Lung (tissue), 11 donors: ENCODE measurements at regions not wholly inside any gene's neighbourhood (a gene's known extent, or its start where the extent isn't known, plus 50 kb on each side); places are given as distances from the start of the nearest gene placed in this dataset.

Source experiments
- ATAC-seq: fragments of 200-7000 bp; cut with Tn5 transposase; one replicate; pipeline ENCODE4 v1.9.1; 2020; ENCODE audit warnings: moderate number of reproducible peaks; ENCODE audit not compliant: insufficient read depth, low FRiP score
- DNase-seq, 3 donors: peaks; one replicate each; pipeline ENCODE4 v3.0.0-alpha.2; 2013 to 2017
- H3K27ac ChIP-seq, 2 donors: one replicate each; pipeline ENCODE4 v1.5.1; 2013; ENCODE audit warnings: mild to moderate bottlenecking in 2 of 2, moderate library complexity in 2 of 2, control low read depth in 1 of 2, inconsistent platforms in 1 of 2, low read depth in 1 of 2, low read length in 1 of 2
- H3K27me3 ChIP-seq, 3 donors: one replicate each; pipeline ENCODE4 v1.5.1; 2013; ENCODE audit warnings: low read length in 2 of 3; ENCODE audit not compliant: control insufficient read depth in 3 of 3, insufficient read depth in 3 of 3
- H3K36me3 ChIP-seq, 4 donors: one replicate each; pipeline ENCODE4 v1.5.1; 2013; ENCODE audit warnings: low read length in 4 of 4, mild to moderate bottlenecking in 1 of 4, moderate library complexity in 1 of 4; ENCODE audit not compliant: control insufficient read depth in 4 of 4, insufficient read depth in 4 of 4
- H3K4me1 ChIP-seq, 5 donors: one replicate each; pipeline ENCODE4 v1.5.1; 2013; ENCODE audit warnings: low read length in 5 of 5, mild to moderate bottlenecking in 2 of 5, moderate library complexity in 1 of 5; ENCODE audit not compliant: control insufficient read depth in 5 of 5, insufficient read depth in 5 of 5
- H3K4me3 ChIP-seq: one replicate; pipeline ENCODE4 v1.5.1; 2013; ENCODE audit warnings: mild to moderate bottlenecking, control low read depth, moderate library complexity
- H3K9ac ChIP-seq, 2 donors: one replicate each; pipeline ENCODE4 v1.5.1; 2013; ENCODE audit warnings: low read length in 2 of 2, control low read depth in 1 of 2; ENCODE audit not compliant: insufficient read depth in 1 of 2
- H3K9me3 ChIP-seq, 4 donors: one replicate each; pipeline ENCODE4 v1.5.1; 2013; ENCODE audit warnings: low read length in 3 of 4, mild to moderate bottlenecking in 1 of 4, moderate library complexity in 1 of 4; ENCODE audit not compliant: control insufficient read depth in 4 of 4, insufficient read depth in 3 of 4
- WGBS, 2 donors: extraction: QIAGEN DNeasy Blood & Tissue Kit; methylation state at CpG; one replicate each; pipeline ENCODE4 v1.1.7; 2013; 5-methylcytosine and 5-hydroxymethylcytosine counted together
- TF ChIP-seq, protein P1 (sequence below): IDR thresholded peaks from 2 replicates; pipeline ENCODE4 v1.5.1; 2012; ENCODE audit warnings: mild to moderate bottlenecking; ENCODE audit errors: control extremely low read depth, extremely low read depth
- donor health status: control.
- donor health status: control.
- donor health status: Bipolar disorder and iron deficiency.
- donor health status: healthy.
- donor health status: DM: yes; HTN: yes; CAD: no.

DNA sequence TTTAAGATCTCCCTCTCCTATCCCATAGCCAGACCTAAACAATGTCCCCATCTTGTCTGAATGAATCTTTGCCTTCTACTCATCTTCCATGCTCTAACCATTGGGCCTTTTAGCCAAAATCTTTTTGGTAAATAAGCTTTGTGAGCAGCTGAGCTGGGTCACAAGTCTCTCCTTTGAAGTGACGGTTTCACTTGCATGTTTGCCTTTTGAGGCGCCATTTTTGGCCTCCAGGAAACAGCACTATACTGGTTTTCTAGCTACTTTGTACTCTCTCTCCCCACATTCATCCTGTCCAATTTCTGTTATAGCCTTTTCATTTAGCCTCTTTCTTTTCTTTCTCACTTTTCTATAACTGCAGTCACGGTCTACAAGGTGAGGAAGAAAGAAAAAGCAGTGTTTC, 195.5 kb upstream of the C9orf72 start:
- 75 to 80% methylated on average over 3 of the region's 3 CpGs for WGBS, 2 donors

DNA sequence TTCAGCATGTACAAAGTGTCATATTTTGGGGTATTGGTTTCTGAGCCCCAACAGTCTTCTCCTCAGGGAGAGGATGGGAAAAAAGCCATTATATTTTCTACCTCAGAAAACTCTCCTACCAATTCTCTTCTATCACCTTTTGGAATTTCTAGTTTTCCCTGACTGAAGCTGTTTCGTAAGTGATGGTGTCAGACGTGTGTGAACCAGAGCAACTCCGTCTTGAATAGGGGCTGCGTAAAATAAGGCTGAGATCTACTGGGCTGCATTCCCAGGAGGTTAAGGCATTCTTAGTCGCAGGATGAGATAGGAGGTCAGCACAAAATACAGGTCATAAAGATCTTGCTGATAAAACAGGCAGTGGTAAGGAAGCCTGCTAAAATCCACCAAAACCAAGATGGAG, 197.3 kb upstream of the C9orf72 start:
- DNase-seq (no peak), ATAC-seq (no peak)
- Histone ChIP-seq H3K36me3 (no peaks in the 10 kb centered on the region), H3K4me1 (peaks cover 0 to 24% (median 4%) of the 10 kb centered on the region in 5 donors), H3K4me3 (no peak overlapping the region), H3K27ac (no peak overlapping the region), H3K27me3 (no peaks in the 10 kb centered on the region), H3K9me3 (no peaks in the 10 kb centered on the region), H3K9ac (no peak overlapping the region)
- WGBS, 2 donors: 72 to 73% methylated on average over 5 of the region's 5 CpGs
- TF ChIP-seq, protein P1, sequence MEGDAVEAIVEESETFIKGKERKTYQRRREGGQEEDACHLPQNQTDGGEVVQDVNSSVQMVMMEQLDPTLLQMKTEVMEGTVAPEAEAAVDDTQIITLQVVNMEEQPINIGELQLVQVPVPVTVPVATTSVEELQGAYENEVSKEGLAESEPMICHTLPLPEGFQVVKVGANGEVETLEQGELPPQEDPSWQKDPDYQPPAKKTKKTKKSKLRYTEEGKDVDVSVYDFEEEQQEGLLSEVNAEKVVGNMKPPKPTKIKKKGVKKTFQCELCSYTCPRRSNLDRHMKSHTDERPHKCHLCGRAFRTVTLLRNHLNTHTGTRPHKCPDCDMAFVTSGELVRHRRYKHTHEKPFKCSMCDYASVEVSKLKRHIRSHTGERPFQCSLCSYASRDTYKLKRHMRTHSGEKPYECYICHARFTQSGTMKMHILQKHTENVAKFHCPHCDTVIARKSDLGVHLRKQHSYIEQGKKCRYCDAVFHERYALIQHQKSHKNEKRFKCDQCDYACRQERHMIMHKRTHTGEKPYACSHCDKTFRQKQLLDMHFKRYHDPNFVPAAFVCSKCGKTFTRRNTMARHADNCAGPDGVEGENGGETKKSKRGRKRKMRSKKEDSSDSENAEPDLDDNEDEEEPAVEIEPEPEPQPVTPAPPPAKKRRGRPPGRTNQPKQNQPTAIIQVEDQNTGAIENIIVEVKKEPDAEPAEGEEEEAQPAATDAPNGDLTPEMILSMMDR: no peak

More for the DNA sequence above, 195.5 kb upstream of the C9orf72 start:
- Histone ChIP-seq H3K27me3 (no peaks in the 10 kb centered on the region), H3K4me1 (peaks cover 0 to 28% (median 4%) of the 10 kb centered on the region in 5 donors), H3K9ac (no peak overlapping the region), H3K27ac (no peak overlapping the region), H3K9me3 (no peaks in the 10 kb centered on the region), H3K4me3 (no peak overlapping the region), H3K36me3 (no peaks in the 10 kb centered on the region)
- TF ChIP-seq, protein P1: no peak
- DNase-seq (no peak), ATAC-seq (no peak)

DNA sequence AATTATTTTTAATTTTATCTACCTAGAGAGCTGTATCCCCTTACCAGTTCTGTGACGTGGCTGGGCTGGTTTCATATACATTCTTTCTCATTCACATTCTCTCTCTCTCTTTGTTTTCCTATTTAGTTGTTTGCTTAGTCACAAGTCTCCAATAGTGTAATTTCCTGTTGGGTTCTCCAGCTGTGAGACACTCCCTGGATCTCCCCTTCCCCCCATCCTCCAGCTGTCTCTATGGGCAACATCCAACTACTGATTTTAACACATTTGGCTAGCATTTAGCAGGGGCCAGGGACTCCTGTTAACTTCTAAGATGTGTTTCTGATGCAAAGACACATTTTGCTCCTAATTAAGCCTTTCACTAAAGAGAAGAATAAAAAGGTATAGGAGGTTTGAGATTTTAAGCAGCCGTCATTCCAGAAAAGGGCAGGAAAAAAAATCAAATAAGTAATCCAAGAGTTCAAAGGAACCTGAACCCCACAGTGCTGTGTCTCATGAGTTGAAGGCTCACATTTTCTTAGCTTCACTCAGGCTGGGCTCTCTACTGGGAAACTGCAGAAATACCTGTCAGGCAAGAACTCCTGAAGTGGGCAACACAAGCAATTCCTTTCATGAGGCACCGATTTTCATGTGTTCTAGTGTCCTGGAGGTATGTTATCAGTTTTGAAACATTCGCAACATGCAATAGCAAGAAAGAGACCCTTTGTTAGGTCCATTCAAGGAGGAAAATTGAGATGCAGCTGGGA, 198.7 kb upstream of the C9orf72 start:
- DNase-seq: peak; percentile 80 to 90 (median 84)
- TF ChIP-seq, protein P1: no peak
- Histone ChIP-seq H3K9me3 (no peaks in the 10 kb centered on the region), H3K9ac (peak overlapping the region in 1 of 2 donors; percentile 17), H3K27ac (no peak overlapping the region), H3K27me3 (no peaks in the 10 kb centered on the region), H3K36me3 (no peaks in the 10 kb centered on the region), H3K4me3 (no peak overlapping the region), H3K4me1 (peaks cover 0 to 16% (median 4%) of the 10 kb centered on the region in 5 donors)
- ATAC-seq: no peak
- WGBS, 2 donors: 40 to 58% methylated on average over 4 of the region's 4 CpGs
